B cell (primary cell): ENCODE measurements at regions not wholly inside any gene's neighbourhood (a gene's known extent, or its start where the extent isn't known, plus 50 kb on each side); places are given as distances from the start of the nearest gene placed in this dataset.

ENCODE experiments used
- ATAC-seq: fragments of 200-7000 bp; cut with Tn5 transposase; one replicate; pipeline ENCODE4 v1.10.0; 2021; ENCODE audit warnings: low read depth, mild to moderate bottlenecking, moderate number of reproducible peaks, moderate library complexity
- CTCF ChIA-PET: fragments of 350-600 bp; sonication (Branson Sonifier 250); formaldehyde crosslinking; loops from one replicate; lab custom pipeline; 2021; ENCODE audit warnings: antibody characterized with exemption, inconsistent platforms; lab: Charles Lee
- POLR2A ChIA-PET: fragments of 350-600 bp; sonication (Branson Sonifier 250); formaldehyde crosslinking; loops from one replicate; lab custom pipeline; 2021; ENCODE audit warnings: antibody characterized with exemption; lab: Charles Lee
- DNase-seq: peaks from one replicate; pipeline ENCODE4 v3.0.0; 2013
- H2AFZ ChIP-seq: 2 replicates; pipeline ENCODE4 v1.6.1; 2012; ENCODE audit warnings: mild to moderate bottlenecking, low read depth, low read length; ENCODE audit not compliant: insufficient read depth, poor library complexity, severe bottlenecking
- H3K27ac ChIP-seq, 2 donors: 1 replicate in 1 of 2; 2 replicates in 1 of 2; pipeline ENCODE4 v1.5.1; 2012 to 2013; ENCODE audit warnings: low read length in 2 of 2, mild to moderate bottlenecking in 2 of 2, moderate library complexity in 1 of 2
- H3K27me3 ChIP-seq, 4 experiments: fragments of 200-600 bp in 1 of 4; sonication (generic) in 1 of 4; replicated peaks in 1 of 4; 1 replicate in 2 of 4; 2 replicates in 2 of 4; pipeline versions ENCODE4 v1.6.1 to v1.7.0; 2013 to 2016; ENCODE audit warnings: low read length in 3 of 4, mild to moderate bottlenecking in 2 of 4, mixed read lengths in 1 of 4, moderate library complexity in 1 of 4; ENCODE audit not compliant: insufficient read depth in 4 of 4, control insufficient read depth in 3 of 4; ENCODE audit errors: control extremely low read depth in 1 of 4
- H3K36me3 ChIP-seq, 2 experiments: replicated peaks in 1 of 2; 1 replicate in 1 of 2; 2 replicates in 1 of 2; pipeline versions ENCODE4 v1.6.1 to v1.7.1; 2013; ENCODE audit warnings: low read length in 1 of 2; ENCODE audit not compliant: insufficient read depth in 2 of 2, control insufficient read depth in 1 of 2; ENCODE audit errors: control extremely low read depth in 1 of 2, extremely low read depth in 1 of 2
- H3K4me1 ChIP-seq, 2 donors: fragments of 200-600 bp in 1 of 2; sonication (generic) in 1 of 2; 1 replicate in 1 of 2; 2 replicates in 1 of 2; pipeline versions ENCODE4 v1.5.1 to v1.6.1; 2013 to 2017; ENCODE audit warnings: low read length in 2 of 2; ENCODE audit not compliant: control insufficient read depth in 2 of 2, insufficient read depth in 2 of 2
- H3K4me2 ChIP-seq: replicated peaks from 2 replicates; pipeline ENCODE3; 2012; ENCODE audit warnings: mild to moderate bottlenecking, low read depth, low read length; ENCODE audit not compliant: poor library complexity, severe bottlenecking
- H3K4me3 ChIP-seq, 5 experiments: fragments of 200-600 bp in 1 of 5; sonication (generic) in 1 of 5; 1 replicate in 3 of 5; 2 replicates in 2 of 5; pipeline versions ENCODE4 v1.5.1 to v1.7.0; 2011 to 2016; ENCODE audit warnings: low read length in 4 of 5, mild to moderate bottlenecking in 4 of 5, low read depth in 2 of 5, control low read depth in 1 of 5, moderate library complexity in 1 of 5; ENCODE audit not compliant: insufficient read depth in 1 of 5; ENCODE audit errors: control extremely low read depth in 1 of 5, extremely low read depth in 1 of 5
- H3K79me2 ChIP-seq: fragments of 200-600 bp; sonication (generic); one replicate; pipeline ENCODE4 v1.6.0; 2016; ENCODE audit warnings: low read length; ENCODE audit not compliant: control insufficient read depth, insufficient read depth
- H3K9ac ChIP-seq: fragments of 200-600 bp; sonication (generic); 2 replicates; pipeline ENCODE4 v1.6.1; 2017; ENCODE audit warnings: mild to moderate bottlenecking, low read length, moderate library complexity
- H3K9me3 ChIP-seq, 3 donors: one replicate each; pipeline versions ENCODE4 v1.6.1 to v1.7.1; 2013; ENCODE audit warnings: low read length in 2 of 3; ENCODE audit not compliant: control insufficient read depth in 2 of 3, insufficient read depth in 1 of 3; ENCODE audit errors: control extremely low read depth in 1 of 3
- H4K20me1 ChIP-seq: 2 replicates; pipeline ENCODE4 v1.6.0; 2012; ENCODE audit warnings: mild to moderate bottlenecking, low read length; ENCODE audit not compliant: insufficient read depth, control insufficient read depth, poor library complexity, severe bottlenecking
- H3K27ac Mint-ChIP-seq: one replicate; pipeline ENCODE4 v1.8.0; 2021; ENCODE audit warnings: mixed read lengths
- H3K27me3 Mint-ChIP-seq: one replicate; pipeline ENCODE4 v1.8.0; 2021; ENCODE audit warnings: mixed read lengths
- H3K4me1 Mint-ChIP-seq: one replicate; pipeline ENCODE4 v1.8.0; 2021; ENCODE audit warnings: mixed read lengths
- H3K4me3 Mint-ChIP-seq: one replicate; pipeline ENCODE4 v1.8.0; 2021; ENCODE audit warnings: mixed read lengths
- H3K9me3 Mint-ChIP-seq: one replicate; pipeline ENCODE4 v1.8.0; 2022; ENCODE audit warnings: mixed read lengths; ENCODE audit not compliant: insufficient read depth
- CTCF ChIP-seq: fragments of 200-600 bp; IDR thresholded peaks from one replicate; pipeline ENCODE4 v1.8.0; 2022; ENCODE audit warnings: antibody characterized with exemption, mild to moderate bottlenecking
- EZH2 ChIP-seq: IDR thresholded peaks from 2 replicates; pipeline ENCODE4 v1.6.1; 2012; ENCODE audit warnings: borderline replicate concordance, low read depth, mild to moderate bottlenecking, moderate library complexity, low read length; ENCODE audit not compliant: insufficient read depth, poor library complexity, severe bottlenecking
- WGBS: methylation state at CpG from one replicate; pipeline ENCODE4 v1.1.5; 2013; ENCODE audit warnings: missing lambda C conversion rate; ENCODE audit not compliant: insufficient coverage; 5-methylcytosine and 5-hydroxymethylcytosine counted together
- intact Hi-C: fragments of 100-400 bp; cut with micrococcal nuclease; formaldehyde crosslinking; loops from one replicate; pipeline ENCODE4 v1.10.0; 2022

DNA sequence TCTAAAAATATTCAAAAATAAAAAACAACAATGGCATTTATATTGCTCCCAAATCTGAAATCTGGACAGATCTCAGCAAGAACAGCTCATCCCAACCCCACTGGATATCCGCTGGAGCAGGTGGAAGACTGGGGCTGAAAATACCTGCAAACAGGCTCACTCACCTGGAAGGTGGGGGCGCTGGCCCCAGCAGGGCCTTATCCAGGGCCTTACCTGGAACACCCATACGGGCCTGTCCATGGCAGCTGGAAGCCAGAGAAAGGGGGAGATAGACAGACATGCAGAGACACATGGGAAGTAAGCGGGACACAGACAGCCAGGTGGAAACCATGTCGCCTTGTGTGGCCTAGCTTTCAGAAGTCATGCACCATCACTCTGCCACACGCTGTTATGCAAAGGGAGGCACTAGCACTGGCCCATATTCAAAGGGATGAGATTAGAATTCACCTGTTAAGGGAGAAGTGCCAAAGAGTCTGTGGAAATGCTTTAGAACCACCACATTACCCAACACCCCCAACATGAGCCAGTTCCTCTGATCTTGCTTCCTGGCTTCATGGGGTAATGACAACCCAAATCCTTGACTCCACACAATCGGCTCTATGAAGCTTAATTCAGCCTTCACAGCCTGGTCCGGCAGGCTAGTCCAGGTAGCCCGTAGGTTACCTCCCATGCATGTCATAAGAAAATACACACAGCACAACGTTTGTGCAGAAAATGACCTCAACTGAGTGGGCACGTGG lies 99.0 kb upstream of the CDYL start:
- no peaks in the 10 kb centered on the region for H3K9me3 Mint-ChIP-seq
- Histone ChIP-seq H3K9me3 (no peaks in the 10 kb centered on the region), H3K9ac (no peak overlapping the region), H3K79me2 (no peaks in the 10 kb centered on the region), H3K27me3 (peaks cover 0 to 3% (median 1%) of the 10 kb centered on the region in 4 experiments), H4K20me1 (no peaks in the 10 kb centered on the region), H3K4me2 (no peak overlapping the region), H3K27ac (no peak overlapping the region), H2AFZ (no peak overlapping the region), H3K4me1 (no peaks in the 10 kb centered on the region), H3K4me3 (no peak overlapping the region), H3K36me3 (no peaks in the 10 kb centered on the region)
- TF ChIP-seq EZH2 (no peak), CTCF (no peak)
- no peak overlapping the region for H3K4me3 Mint-ChIP-seq
- ATAC-seq = no peak
- H3K27me3 Mint-ChIP-seq = peaks cover 19% of the 10 kb centered on the region
- H3K4me1 Mint-ChIP-seq = no peaks in the 10 kb centered on the region
- no peak overlapping the region for H3K27ac Mint-ChIP-seq
- WGBS = 96% methylated on average over 10 of the region's 11 CpGs
- POLR2A ChIA-PET = no interaction called here
- CTCF ChIA-PET = no interaction called here
- intact Hi-C loops = no loop called here
- DNase-seq = no peak

DNA sequence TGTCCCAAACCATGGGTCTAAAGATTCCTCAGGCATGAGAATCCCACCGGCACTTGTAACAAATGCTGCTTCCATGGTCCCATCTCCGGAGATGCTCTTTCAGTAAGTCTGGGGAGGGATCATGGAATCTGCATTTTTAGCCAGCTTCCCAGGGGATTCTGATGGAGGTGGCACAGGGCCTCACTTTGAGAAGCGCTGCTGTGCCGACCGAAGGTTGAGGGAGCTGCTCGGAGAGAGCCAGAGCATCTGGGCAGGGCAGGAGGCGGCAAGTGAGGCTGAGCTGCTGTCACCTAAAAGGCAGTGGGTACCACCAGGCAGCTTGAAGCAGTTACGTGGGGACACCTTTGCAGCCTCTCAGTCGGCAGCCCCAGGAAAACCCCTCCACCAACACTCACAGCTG lies 100.2 kb upstream of the CDYL start:
- Mint-ChIP-seq H3K4me1 (no peaks in the 10 kb centered on the region), H3K4me3 (no peak overlapping the region), H3K27ac (no peak overlapping the region), H3K27me3 (peaks cover 16% of the 10 kb centered on the region), H3K9me3 (no peaks in the 10 kb centered on the region)
- no peak overlapping the region for H3K27ac ChIP-seq
- H3K9ac ChIP-seq = no peak overlapping the region
- 96% methylated on average over 9 of the region's 9 CpGs for WGBS
- no peaks in the 10 kb centered on the region for H3K79me2 ChIP-seq
- peaks cover 0 to 3% (median 1%) of the 10 kb centered on the region in 4 experiments for H3K27me3 ChIP-seq
- H3K4me2 ChIP-seq = no peak overlapping the region
- H4K20me1 ChIP-seq = no peaks in the 10 kb centered on the region
- CTCF ChIA-PET = interaction anchor here (1.6 kb wide), 1 partner anchor 10 kb away, joined by 3 read pairs; no protein-coding TSS in a partner anchor
- POLR2A ChIA-PET = no interaction called here
- intact Hi-C loops = no loop called here
- no peaks in the 10 kb centered on the region for H3K36me3 ChIP-seq
- ATAC-seq (no peak), DNase-seq (no peak)
- H3K4me1 ChIP-seq = no peaks in the 10 kb centered on the region
- TF ChIP-seq CTCF (no peak), EZH2 (no peak)
- H3K4me3 ChIP-seq = no peak overlapping the region
- no peak overlapping the region for H2AFZ ChIP-seq
- no peaks in the 10 kb centered on the region for H3K9me3 ChIP-seq
